ENCODE measurements at regions not wholly inside any gene's neighbourhood (a gene's known extent, or its start where the extent isn't known, plus 50 kb on each side); places are given as distances from the start of the nearest gene placed in this dataset.

- Histone ChIP-seq H3K79me1 (ENCODE audit: insufficient read depth, low read depth, low read length, poor library complexity, severe bottlenecking) (no peaks in the 10 kb centered on the region), H3K4ac (ENCODE audit: low read depth, low read length) (no peak overlapping the region), H3K4me2 (ENCODE audit: insufficient read depth, insufficient read length, low read length) (no peak overlapping the region), H3K9ac (ENCODE audit: extremely low read depth, insufficient read length, low read length) (no peak overlapping the region), H2BK12ac (ENCODE audit: insufficient read length, low read depth, low read length) (no peak overlapping the region), H4K5ac (ENCODE audit: insufficient read length, low read depth, low read length) (no peak overlapping the region), H2BK20ac (ENCODE audit: low read depth, low read length, poor library complexity, severe bottlenecking) (no peak overlapping the region), H3T11ph (ENCODE audit: low read length) (no peak overlapping the region), H2AFZ (ENCODE audit: low read length) (no peak overlapping the region), H2AK5ac (ENCODE audit: insufficient read length, low read length) (no peak overlapping the region), H3K27ac (ENCODE audit: insufficient read length, low read depth, low read length) (no peak overlapping the region), H2BK15ac (ENCODE audit: low read depth, low read length) (no peak overlapping the region), H3K23ac (ENCODE audit: insufficient read length, low read depth, low read length) (no peak overlapping the region), H3K27me3 (ENCODE audit: insufficient read depth, low read length) (no peaks in the 10 kb centered on the region), H2BK120ac (ENCODE audit: low read depth, low read length, poor library complexity, severe bottlenecking) (no peak overlapping the region), H4K20me1 (ENCODE audit: control insufficient read depth, insufficient read depth, insufficient read length) (no peaks in the 10 kb centered on the region), H3K56ac (ENCODE audit: insufficient read length, low read depth, low read length) (no peak overlapping the region), H4K91ac (ENCODE audit: insufficient read length, low read depth, low read length) (no peak overlapping the region), H3K18ac (ENCODE audit: insufficient read length, low read depth, low read length) (no peak overlapping the region), H3K23me2 (ENCODE audit: insufficient read length, low read depth, low read length, poor library complexity, severe bottlenecking) (no peaks in the 10 kb centered on the region), H4K8ac (replicated peaks; ENCODE audit: insufficient read length, low read depth, low read length) (no peak overlapping the region), H3K4me1 (ENCODE audit: insufficient read depth, low read length) (no peaks in the 10 kb centered on the region), H2BK5ac (ENCODE audit: insufficient read length, low read length) (no peak overlapping the region), H3K79me2 (ENCODE audit: insufficient read depth, low read length) (no peaks in the 10 kb centered on the region), H3K9me3 (ENCODE audit: control insufficient read depth, low read depth, low read length) (no peaks in the 10 kb centered on the region), H3K14ac (ENCODE audit: insufficient read depth, low read length) (no peak overlapping the region)
- Mint-ChIP-seq H3K36me3 (ENCODE audit: insufficient read depth in 1 of 3, low read depth in 3 of 3) (peaks cover 8 to 39% (median 8%) of the 10 kb centered on the region in 3 experiments), H3K4me1 (no peaks in the 10 kb centered on the region), H3K9me3 (peaks cover 17 to 23% of the 10 kb centered on the region in 2 experiments; a peak in 4 of 5 replicates), H3K27me3 (ENCODE audit: low read depth) (no peaks in the 10 kb centered on the region; the same call in 1 of the 2 replicates), H3K4me3 (no peak overlapping the region), H3K27ac (no peak overlapping the region)
- no peak for TF ChIP-seq CTCF (conservative IDR thresholded peaks at IDR 0.05)
- WGBS (ENCODE audit: extremely low coverage, insufficient read length, low lambda C conversion rate): no CpG with 5 or more reads among the region's 1 CpG
- DNase-seq: no peak
These were observed 212.4 kb upstream of the CWC22 start for GRCh38 chr2:180219491-180219890.

Data from H9 (cell line).